Suprapubic skin (tissue), 4 donors: ENCODE measurements at regions not wholly inside any gene's neighbourhood (a gene's known extent, or its start where the extent isn't known, plus 50 kb on each side); places are given as distances from the start of the nearest gene placed in this dataset.

ENCODE experiments used
- EP300 ChIP-seq: sonication (generic); formaldehyde crosslinking; IDR thresholded peaks from one replicate; pipeline ENCODE4 v1.6.1; 2017; ENCODE audit warnings: antibody characterized with exemption
- POLR2A ChIP-seq, 2 donors: fragments of 450-650 bp; IDR thresholded peaks; one replicate each; pipeline ENCODE4 v1.6.1; 2017; ENCODE audit warnings: antibody characterized with exemption in 2 of 2, mild to moderate bottlenecking in 2 of 2, moderate library complexity in 2 of 2
- POLR2AphosphoS5 ChIP-seq, 3 donors: sonication (generic); formaldehyde crosslinking; IDR thresholded peaks; one replicate each; pipeline ENCODE4 v1.6.1; 2017; ENCODE audit warnings: antibody characterized with exemption in 3 of 3
- TF ChIP-seq, protein P1 (sequence below), 2 donors: fragments of 200-600 bp in 1 of 2; fragments of 450-650 bp in 1 of 2; sonication (generic) in 1 of 2; IDR thresholded peaks; one replicate each; pipeline ENCODE4 v1.5.1; 2016 to 2019; ENCODE audit warnings: antibody characterized with exemption in 2 of 2, mild to moderate bottlenecking in 1 of 2, moderate library complexity in 1 of 2

DNA sequence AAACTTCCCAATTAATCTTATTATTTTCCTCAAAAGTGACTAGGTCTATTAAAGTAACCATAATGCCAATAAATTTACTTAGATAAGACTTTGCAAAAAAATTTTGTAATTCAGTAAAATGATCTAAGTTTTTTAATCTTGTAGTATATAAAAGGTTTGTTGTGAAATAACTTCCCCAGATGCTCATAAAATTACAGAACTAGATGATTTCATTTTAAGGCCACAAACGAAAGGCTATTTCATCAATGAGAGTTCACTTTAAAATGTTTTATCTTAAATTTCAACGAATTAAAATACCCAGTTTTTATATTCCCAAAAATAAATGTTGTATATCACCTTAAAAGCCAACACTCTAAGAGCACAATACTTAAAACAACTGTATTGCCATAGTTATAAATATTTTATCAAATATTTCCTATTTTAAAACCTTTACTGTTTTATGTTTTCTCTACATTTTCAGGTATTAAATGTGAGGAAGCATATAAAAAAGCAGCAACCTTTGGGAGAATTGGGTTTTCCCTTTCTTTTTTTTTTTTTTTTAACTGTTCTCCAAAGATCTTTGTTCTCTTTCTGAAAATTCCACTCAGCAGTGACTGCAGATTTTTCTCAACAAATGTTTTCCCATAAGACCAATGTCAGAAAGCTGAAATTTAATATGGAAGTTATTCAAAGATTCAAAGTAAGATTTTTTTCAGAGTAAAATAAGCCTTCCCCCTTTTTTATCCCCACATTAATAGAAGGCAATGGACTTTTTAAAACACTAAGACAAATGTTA lies 169.9 kb downstream of the CYB561 start:
- TF ChIP-seq POLR2A (IDR thresholded peaks at IDR 0.05) (no peak), POLR2AphosphoS5 (IDR thresholded peaks at IDR 0.05) (no peak), EP300 (no peak)
- TF ChIP-seq, protein P1, sequence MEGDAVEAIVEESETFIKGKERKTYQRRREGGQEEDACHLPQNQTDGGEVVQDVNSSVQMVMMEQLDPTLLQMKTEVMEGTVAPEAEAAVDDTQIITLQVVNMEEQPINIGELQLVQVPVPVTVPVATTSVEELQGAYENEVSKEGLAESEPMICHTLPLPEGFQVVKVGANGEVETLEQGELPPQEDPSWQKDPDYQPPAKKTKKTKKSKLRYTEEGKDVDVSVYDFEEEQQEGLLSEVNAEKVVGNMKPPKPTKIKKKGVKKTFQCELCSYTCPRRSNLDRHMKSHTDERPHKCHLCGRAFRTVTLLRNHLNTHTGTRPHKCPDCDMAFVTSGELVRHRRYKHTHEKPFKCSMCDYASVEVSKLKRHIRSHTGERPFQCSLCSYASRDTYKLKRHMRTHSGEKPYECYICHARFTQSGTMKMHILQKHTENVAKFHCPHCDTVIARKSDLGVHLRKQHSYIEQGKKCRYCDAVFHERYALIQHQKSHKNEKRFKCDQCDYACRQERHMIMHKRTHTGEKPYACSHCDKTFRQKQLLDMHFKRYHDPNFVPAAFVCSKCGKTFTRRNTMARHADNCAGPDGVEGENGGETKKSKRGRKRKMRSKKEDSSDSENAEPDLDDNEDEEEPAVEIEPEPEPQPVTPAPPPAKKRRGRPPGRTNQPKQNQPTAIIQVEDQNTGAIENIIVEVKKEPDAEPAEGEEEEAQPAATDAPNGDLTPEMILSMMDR (IDR thresholded peaks at IDR 0.05) = no peak
